T-helper 1 cell treated with Interleukin-12 subunit alpha and Interleukin-12 subunit beta and Interleukin-4 antibody, amounts not matched to agents 30 μg/mL and 1 μg/mL, for 36 hours (primary cell): ENCODE measurements at regions not wholly inside any gene's neighbourhood (a gene's known extent, or its start where the extent isn't known, plus 50 kb on each side); places are given as distances from the start of the nearest gene placed in this dataset.
"Not testable (repeated sequence)": the region's sequence is repeated elsewhere in the genome, so short reads cannot be mapped to it uniquely, and the experiment has no call there.

Source experiments
- H3K27ac Mint-ChIP-seq: one replicate; pipeline ENCODE4 v1.8.0; 2021; ENCODE audit warnings: mild to moderate bottlenecking, mixed read lengths
- H3K27me3 Mint-ChIP-seq: one replicate; pipeline ENCODE4 v1.8.0; 2021; ENCODE audit warnings: low read depth, mixed read lengths
- H3K36me3 Mint-ChIP-seq: one replicate; pipeline ENCODE4 v1.8.0; 2021; ENCODE audit warnings: low read depth, mixed read lengths
- H3K4me1 Mint-ChIP-seq: one replicate; pipeline ENCODE4 v1.8.0; 2021; ENCODE audit warnings: low read depth, mixed read lengths
- H3K4me3 Mint-ChIP-seq: one replicate; pipeline ENCODE4 v1.8.0; 2021; ENCODE audit warnings: mild to moderate bottlenecking, moderate library complexity, mixed read lengths
- H3K9me3 Mint-ChIP-seq: one replicate; pipeline ENCODE4 v1.8.0; 2021; ENCODE audit warnings: mixed read lengths

DNA sequence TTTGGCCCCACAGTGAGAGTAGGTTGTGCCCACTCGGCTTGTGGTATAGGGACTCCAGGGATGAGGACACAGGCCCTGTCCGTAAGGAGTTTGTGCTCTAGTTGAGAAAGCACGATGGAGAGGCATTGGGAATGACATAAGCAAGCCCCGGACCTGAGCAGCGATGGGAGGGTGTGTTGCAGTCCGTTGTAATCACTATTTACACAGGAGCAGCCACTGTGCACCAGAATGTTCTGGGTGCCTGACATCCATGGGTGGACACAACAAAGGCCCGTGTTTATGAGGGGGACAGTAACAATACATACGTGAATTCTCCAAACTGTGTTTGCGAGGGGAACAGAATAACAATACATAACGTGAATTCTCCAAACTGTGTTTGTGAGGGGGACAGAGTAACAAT lies 86.8 kb downstream of the NPIPB11 start:
- Mint-ChIP-seq H3K27ac (no peak overlapping the region), H3K9me3 (no peaks in the 10 kb centered on the region), H3K27me3 (no peaks in the 10 kb centered on the region), H3K4me3 (no peak overlapping the region), H3K36me3 (no peaks in the 10 kb centered on the region), H3K4me1 (peaks cover 3% of the 10 kb centered on the region)

DNA sequence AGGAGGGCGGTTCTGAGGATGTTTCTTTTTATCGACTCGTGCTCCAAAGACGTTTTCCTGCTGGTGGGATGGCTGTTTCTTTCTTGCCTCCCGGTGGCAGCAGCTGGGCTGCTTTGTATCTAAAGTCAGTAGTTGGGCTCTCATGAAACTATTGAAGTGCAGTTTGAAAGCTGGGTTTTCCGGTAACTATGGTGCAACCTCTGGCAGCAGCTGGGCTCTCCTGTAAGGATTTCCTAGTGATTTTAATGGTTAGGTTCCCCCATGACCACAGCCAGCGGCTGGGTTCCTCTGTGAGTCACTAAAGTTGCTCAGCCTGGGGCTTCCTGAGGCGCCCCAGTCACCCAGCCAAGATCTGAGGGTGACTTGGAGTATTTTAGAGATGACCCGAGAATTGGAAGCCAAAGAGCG lies 87.9 kb downstream of the NPIPB11 start:
- H3K4me3 Mint-ChIP-seq, H3K36me3 Mint-ChIP-seq, H3K27ac Mint-ChIP-seq, H3K9me3 Mint-ChIP-seq, H3K27me3 Mint-ChIP-seq, H3K4me1 Mint-ChIP-seq: not testable (repeated sequence)

DNA sequence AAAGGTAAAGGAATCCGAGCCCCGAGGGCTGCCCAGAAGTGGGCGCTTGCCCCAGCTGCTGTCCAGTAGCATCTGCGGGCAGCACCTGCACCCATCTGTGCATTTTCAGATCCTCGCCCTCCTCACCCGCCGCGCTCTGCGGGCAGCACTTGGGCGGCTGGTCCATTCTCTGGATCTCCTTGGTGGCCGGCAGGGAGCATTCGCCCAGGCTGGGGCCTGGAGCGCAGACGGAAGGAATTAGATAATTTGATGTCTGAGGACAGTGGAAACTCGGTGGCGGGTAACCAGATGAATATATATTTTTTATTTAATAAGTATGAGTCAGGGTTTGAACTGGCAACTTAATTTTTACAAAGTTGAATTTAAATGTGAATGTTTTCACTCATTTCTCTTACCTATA lies 88.5 kb downstream of the NPIPB11 start:
- H3K27ac Mint-ChIP-seq = no peak overlapping the region
- no peaks in the 10 kb centered on the region for H3K27me3 Mint-ChIP-seq
- no peak overlapping the region for H3K4me3 Mint-ChIP-seq
- H3K4me1 Mint-ChIP-seq = peaks cover 3% of the 10 kb centered on the region
- no peaks in the 10 kb centered on the region for H3K36me3 Mint-ChIP-seq
- H3K9me3 Mint-ChIP-seq = no peaks in the 10 kb centered on the region

DNA sequence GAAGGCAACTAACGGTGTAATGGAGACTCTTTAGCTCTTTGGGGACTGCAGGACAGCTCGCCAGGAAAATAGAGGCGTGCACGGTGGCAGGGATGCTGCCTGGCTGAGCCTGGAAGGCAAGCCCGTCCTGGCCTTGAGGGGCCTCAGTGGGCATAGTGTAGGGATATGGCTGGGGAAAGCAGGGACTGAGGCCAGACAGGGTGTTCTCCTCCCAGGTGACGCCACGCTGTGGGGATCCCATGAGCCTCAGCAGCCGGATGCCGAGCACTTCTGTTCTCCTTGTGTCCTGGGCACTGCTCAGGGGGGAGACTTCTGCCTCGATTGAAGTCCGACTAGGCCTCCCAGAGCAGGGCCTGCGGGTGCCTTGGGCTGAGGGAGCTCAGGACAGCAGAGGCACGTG lies 89.2 kb downstream of the NPIPB11 start:
- H3K4me3 Mint-ChIP-seq = no peak overlapping the region
- H3K36me3 Mint-ChIP-seq = no peaks in the 10 kb centered on the region
- no peaks in the 10 kb centered on the region for H3K27me3 Mint-ChIP-seq
- H3K4me1 Mint-ChIP-seq = peaks cover 3% of the 10 kb centered on the region
- no peak overlapping the region for H3K27ac Mint-ChIP-seq
- H3K9me3 Mint-ChIP-seq = no peaks in the 10 kb centered on the region

DNA sequence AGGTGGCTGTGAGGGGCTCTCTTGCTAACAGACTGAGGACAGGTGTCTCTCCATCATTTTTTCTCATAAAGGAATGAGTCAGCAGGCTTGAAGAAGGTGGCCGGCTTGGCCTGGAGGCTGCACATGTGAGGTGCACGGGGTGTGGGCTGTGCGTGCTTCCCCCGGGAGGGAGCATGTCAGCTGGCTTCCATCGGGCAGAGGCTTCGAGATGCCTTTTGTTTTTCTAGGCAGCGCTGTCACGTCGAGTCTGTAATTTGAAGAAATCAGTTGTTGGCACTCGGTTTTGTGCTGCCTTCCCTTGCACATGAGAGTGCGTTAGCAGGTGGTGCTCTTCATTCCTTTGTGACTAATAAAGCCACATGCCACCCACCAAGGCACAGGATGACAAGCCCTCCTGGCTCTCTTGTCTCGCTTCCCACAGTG lies 89.7 kb downstream of the NPIPB11 start:
- H3K4me3 Mint-ChIP-seq = no peak overlapping the region
- no peaks in the 10 kb centered on the region for H3K36me3 Mint-ChIP-seq
- H3K27ac Mint-ChIP-seq = no peak overlapping the region
- no peaks in the 10 kb centered on the region for H3K27me3 Mint-ChIP-seq
- peaks cover 3% of the 10 kb centered on the region for H3K4me1 Mint-ChIP-seq
- H3K9me3 Mint-ChIP-seq = no peaks in the 10 kb centered on the region

DNA sequence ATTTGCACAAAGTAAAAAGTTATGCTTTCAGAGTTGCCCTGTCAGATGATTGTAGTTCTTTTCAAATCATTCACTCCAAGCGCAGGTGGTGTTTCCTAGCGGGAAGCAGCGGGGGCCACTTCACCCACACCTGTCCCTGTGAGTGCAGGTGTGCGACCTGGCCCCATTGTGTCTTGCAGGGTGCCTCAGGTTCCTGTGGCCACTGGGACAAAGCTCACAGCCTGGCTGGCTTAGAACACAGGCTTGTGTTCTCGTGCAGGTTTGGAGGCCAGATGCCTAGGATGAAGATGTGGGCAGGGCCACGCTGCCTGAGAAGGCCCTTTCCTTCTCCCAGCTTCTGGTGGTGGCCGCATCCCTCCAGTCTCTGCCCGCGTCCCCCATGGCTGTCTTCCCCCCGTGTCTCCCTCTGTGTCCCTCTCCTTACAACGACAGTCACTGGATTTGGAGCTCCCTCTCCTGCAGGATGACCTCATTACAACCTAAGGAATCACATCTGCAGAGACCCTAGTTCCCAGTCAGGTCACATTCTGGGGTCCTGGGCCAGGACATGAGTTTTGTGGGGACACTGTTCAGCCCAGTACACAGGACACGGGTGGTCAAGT lies 90.5 kb downstream of the NPIPB11 start:
- H3K36me3 Mint-ChIP-seq = no peaks in the 10 kb centered on the region
- no peak overlapping the region for H3K27ac Mint-ChIP-seq
- H3K4me3 Mint-ChIP-seq = no peak overlapping the region
- no peaks in the 10 kb centered on the region for H3K9me3 Mint-ChIP-seq
- H3K4me1 Mint-ChIP-seq = peaks cover 3% of the 10 kb centered on the region
- no peaks in the 10 kb centered on the region for H3K27me3 Mint-ChIP-seq

DNA sequence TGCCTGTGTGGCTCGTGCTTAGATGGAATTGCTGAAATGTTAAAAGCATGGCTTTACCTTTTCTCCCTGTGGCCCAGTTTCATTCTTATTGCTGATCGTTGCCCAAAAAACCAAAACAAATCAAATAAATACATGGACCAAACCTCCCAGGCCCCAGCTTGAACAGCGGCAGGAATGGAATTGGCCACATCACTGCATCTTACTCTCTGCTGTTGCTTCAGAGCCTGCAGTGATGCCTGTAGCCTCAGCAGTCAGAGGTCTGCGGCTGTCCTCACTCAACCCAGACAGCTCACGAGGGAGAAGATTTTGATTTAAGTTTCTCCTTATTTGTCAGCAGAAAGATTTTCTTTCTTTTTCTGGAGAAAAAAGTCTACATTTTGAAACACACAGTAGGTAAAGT lies 91.5 kb downstream of the NPIPB11 start:
- no peaks in the 10 kb centered on the region for H3K36me3 Mint-ChIP-seq
- H3K27ac Mint-ChIP-seq = no peak overlapping the region
- no peaks in the 10 kb centered on the region for H3K9me3 Mint-ChIP-seq
- peaks cover 3% of the 10 kb centered on the region for H3K4me1 Mint-ChIP-seq
- H3K4me3 Mint-ChIP-seq = no peak overlapping the region
- no peaks in the 10 kb centered on the region for H3K27me3 Mint-ChIP-seq

DNA sequence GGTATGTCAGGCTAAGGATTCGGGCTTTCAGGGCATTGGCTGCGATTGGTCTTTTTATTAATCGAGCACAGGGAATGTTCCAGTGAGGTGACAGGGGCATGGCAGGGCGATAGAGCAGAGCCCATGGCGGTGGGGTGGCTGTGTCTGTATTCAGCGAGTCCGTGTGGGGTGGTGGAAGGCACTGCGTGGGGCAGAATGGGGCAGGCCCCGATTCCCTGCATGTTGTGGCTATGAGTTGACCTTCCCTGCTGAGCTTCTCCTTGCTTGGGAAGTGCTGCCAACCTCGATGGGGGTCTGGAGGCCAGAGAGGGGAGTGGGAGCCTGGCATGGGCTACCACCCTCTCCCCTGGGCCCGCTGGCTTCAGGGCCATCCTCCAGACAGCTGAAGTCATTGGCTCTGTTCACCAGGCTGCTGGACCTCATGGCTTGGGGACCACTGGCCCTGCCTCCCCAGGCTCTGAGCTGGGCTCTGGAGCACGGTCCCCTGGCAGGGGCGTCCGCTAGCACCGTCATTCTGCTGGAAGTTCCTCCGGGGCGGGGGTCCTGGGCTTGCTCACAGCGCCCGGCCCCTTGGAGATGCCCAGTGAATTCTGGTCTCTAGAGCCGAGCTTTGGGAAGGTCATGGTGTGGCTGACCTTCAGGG lies 92.1 kb downstream of the NPIPB11 start:
- Mint-ChIP-seq H3K27ac (no peak overlapping the region), H3K27me3 (no peaks in the 10 kb centered on the region), H3K4me3 (no peak overlapping the region), H3K4me1 (peaks cover 3% of the 10 kb centered on the region), H3K9me3 (no peaks in the 10 kb centered on the region), H3K36me3 (no peaks in the 10 kb centered on the region)

DNA sequence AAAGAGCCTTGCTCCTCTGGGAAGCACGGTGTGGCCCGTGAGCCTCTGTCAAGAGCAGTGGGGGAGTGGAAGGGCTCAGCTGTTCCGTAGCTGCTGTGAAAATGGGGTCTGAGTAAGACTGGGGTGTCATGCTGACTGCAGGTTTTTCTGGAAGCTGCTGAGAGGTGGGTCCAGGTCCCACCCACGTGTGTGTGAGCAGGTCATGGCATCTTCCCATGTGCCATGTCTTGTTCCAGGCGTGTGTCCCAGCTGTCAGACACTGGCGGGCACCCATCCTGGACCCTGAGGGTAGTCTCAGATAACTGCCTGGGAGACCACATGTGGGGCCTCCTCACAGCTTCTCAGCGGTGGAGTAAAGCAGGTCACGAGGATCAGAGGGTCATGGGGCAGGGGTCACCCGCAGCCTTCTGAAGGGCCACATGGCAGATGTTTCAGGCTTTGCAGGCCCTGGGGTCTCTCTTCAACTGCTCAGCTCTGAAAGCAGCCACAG lies 92.9 kb downstream of the NPIPB11 start:
- Mint-ChIP-seq H3K27me3 (no peaks in the 10 kb centered on the region), H3K36me3 (no peaks in the 10 kb centered on the region), H3K9me3 (no peaks in the 10 kb centered on the region), H3K27ac (no peak overlapping the region), H3K4me3 (no peak overlapping the region), H3K4me1 (peaks cover 3% of the 10 kb centered on the region)

DNA sequence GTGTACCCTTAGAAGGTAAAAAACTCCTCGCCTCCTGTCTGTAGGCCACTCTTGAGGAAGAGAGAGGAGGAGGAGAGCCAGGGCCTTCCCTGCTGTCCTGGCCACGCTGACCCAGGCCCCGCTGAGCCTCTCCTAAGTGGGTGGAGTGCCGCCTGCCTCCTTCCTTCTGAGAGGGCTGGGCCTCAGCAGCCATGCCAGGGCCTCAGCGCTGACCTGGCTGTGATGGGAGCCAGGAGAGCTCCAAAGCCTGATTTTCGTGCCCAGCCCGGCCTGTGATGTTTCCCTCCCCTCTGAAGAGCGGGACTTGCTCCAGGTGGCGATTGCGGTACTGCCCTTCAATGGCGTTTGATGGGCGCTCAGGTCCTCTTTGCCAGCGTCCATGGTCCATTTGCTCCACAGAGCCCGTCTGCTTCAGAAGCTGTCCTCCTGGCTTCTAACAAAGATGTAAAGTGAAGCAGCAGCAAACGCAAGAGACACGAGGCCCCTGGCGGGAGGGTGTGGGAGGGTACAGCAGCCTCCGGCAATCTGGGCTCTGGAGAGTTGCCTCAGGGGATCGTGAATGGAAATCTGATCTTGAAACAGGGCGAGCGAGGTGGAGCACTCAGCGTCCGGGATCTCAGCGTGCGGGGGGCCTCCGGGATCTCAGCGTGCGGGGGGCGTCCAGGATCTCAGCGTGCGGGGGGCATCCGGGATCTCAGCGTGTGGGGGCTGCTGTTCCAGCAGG lies 93.5 kb downstream of the NPIPB11 start:
- no peak overlapping the region for H3K27ac Mint-ChIP-seq
- H3K36me3 Mint-ChIP-seq = no peaks in the 10 kb centered on the region
- no peaks in the 10 kb centered on the region for H3K4me1 Mint-ChIP-seq
- H3K4me3 Mint-ChIP-seq = no peak overlapping the region
- H3K9me3 Mint-ChIP-seq = no peaks in the 10 kb centered on the region
- H3K27me3 Mint-ChIP-seq = no peaks in the 10 kb centered on the region

DNA sequence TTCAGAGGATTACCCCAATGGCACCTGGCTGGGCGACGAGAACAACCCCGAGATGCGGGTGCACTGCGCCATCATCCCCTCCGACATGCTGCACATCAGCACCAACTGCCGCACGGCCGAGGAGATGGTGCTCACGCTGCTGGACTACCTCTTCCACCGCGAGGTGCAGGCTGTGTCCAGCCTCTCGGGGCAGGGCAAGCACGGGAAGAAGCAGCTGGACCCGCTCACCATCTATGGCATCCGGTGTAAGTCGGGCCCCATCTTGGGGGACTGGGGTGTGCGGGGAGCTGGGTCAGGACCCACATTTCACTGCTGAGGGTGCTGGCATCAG lies 94.2 kb downstream of the NPIPB11 start:
- H3K4me3 Mint-ChIP-seq, H3K4me1 Mint-ChIP-seq, H3K36me3 Mint-ChIP-seq, H3K27me3 Mint-ChIP-seq, H3K9me3 Mint-ChIP-seq, H3K27ac Mint-ChIP-seq: not testable (repeated sequence)

DNA sequence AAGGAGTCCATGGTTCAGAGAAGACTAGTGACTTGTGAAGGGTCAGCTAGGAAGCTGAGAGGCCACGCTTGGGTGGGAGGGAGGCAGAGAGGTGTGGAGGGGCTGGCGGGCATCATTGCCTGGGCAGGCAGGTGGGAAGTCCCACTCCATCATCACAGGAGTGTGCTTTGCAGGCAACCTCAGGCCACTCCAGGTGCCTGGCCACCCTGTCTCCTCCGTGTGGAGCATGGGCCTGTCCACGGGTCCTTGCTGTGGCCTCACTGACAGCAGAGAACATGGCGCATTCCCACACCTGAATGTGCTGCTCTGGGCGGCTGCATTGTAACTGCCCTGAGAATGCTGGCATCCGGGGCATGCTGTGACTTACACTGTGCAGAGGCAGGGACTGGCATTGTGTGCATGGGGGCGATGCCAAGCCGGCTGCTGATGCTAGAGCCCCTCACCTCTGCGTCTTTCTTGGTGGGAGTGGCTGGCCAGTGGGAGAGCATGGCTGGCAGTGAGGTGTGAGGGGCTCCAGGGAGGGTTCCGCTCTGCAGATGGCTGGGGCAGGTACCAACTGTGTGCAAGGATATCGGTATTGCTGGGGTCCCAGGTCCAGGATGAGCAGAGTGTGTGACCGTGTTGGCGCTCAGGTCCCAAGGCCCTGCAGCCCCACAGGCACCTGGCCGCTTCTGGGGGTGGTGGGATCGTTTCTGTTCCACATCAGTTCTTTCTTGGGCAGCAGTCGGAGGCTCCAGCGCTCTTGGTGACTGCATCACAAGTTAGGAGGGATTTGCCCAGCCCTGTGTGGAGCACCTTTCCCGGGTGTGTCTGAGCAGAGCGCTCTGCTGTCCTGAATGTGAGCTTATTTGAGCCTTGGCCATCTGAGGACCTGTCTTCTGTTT lies 94.8 kb downstream of the NPIPB11 start:
- Mint-ChIP-seq H3K36me3 (no peaks in the 10 kb centered on the region), H3K4me3 (no peak overlapping the region), H3K27ac (no peak overlapping the region), H3K27me3 (no peaks in the 10 kb centered on the region), H3K9me3 (no peaks in the 10 kb centered on the region), H3K4me1 (no peaks in the 10 kb centered on the region)

DNA sequence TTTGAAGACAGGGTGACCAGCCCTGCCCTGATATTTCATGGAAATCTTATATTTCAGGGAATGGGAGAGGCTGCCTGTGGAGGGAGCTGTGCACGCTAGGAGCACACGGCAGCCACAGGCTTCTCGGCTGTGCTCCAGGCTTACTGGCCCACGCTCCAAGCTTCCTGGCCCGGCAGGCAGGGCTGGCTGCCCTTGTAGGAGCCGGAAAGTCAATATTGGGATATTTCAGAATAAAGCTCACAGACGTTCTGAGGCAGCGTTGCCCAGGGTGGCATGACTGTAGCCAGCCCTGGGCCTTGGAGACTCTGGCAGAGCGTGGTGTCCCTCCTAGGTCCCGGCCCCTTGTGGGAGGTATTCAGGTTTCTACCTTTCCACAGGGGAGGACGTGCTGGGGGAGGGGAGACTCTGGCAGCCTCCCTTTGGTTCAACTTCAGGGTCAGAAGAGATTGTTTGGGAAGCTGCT lies 95.6 kb downstream of the NPIPB11 start:
- Mint-ChIP-seq H3K4me1 (no peaks in the 10 kb centered on the region), H3K4me3 (no peak overlapping the region), H3K9me3 (no peaks in the 10 kb centered on the region), H3K27ac (no peak overlapping the region), H3K27me3 (no peaks in the 10 kb centered on the region), H3K36me3 (no peaks in the 10 kb centered on the region)

DNA sequence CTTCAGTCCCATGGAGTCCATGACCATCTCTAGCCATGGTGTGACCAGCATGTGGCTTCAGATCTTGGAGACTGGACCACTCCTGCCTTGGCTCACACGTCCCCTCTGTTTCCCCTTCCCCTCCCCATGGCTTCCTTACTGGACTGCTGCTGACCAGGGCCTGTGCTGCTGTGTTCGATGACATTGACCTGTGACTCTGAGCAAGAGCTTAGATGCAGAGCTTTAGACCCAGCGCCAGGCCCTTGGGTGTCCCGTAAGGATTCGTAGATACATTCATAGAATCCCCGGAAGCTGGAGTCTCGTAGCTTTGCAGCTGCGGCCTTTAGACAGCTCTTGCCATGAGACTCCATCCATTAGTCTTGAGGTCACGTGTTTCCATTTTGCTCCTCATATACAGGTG lies 96.3 kb downstream of the NPIPB11 start:
- not testable (repeated sequence) for H3K27me3 Mint-ChIP-seq, H3K9me3 Mint-ChIP-seq, H3K4me1 Mint-ChIP-seq, H3K36me3 Mint-ChIP-seq, H3K27ac Mint-ChIP-seq, H3K4me3 Mint-ChIP-seq
